ENCODE measurements at regions not wholly inside any gene's neighbourhood (a gene's known extent, or its start where the extent isn't known, plus 50 kb on each side); places are given as distances from the start of the nearest gene placed in this dataset.

DNA sequence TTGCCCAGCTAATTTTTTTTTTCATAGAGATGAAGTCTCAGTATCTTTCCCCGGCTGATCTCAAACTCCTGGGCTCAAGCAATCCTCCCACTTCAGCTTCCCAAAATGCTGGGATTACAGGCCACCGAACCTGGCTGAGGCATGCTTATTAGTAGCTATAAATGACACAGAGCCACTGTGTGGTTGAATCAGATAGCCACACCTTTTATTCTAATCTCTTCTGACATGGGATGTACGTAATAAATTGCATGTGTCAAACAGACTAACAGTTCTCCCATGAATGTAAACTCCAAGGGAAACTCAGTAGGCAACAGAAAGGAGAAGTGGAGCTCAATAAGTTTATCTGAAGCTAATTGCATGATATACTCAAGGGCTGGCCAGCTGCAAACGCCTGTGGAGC is 139.8 kb upstream of the VCX3A start:
- WGBS, 4 donors: 67 to 86% (median 77%) methylated on average over 4 of the region's 4 CpGs
- H3K36me3 ChIP-seq (replicated peaks in 1 of 2): no peaks in the 10 kb centered on the region
- H3K4me3 ChIP-seq: no peak overlapping the region
- intact Hi-C loops (cut with DNase I): no loop called here
- H3K9me3 ChIP-seq (replicated peaks in 1 of 3): no peaks in the 10 kb centered on the region
- no peak overlapping the region for H3K27ac ChIP-seq
- H3K27me3 ChIP-seq: no peaks in the 10 kb centered on the region
- TF ChIP-seq, protein P1, sequence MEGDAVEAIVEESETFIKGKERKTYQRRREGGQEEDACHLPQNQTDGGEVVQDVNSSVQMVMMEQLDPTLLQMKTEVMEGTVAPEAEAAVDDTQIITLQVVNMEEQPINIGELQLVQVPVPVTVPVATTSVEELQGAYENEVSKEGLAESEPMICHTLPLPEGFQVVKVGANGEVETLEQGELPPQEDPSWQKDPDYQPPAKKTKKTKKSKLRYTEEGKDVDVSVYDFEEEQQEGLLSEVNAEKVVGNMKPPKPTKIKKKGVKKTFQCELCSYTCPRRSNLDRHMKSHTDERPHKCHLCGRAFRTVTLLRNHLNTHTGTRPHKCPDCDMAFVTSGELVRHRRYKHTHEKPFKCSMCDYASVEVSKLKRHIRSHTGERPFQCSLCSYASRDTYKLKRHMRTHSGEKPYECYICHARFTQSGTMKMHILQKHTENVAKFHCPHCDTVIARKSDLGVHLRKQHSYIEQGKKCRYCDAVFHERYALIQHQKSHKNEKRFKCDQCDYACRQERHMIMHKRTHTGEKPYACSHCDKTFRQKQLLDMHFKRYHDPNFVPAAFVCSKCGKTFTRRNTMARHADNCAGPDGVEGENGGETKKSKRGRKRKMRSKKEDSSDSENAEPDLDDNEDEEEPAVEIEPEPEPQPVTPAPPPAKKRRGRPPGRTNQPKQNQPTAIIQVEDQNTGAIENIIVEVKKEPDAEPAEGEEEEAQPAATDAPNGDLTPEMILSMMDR (IDR thresholded peaks at IDR 0.05): no peak
- DNase-seq: no peak
- no peaks in the 10 kb centered on the region for H3K4me1 ChIP-seq (replicated peaks in 1 of 2)

DNA sequence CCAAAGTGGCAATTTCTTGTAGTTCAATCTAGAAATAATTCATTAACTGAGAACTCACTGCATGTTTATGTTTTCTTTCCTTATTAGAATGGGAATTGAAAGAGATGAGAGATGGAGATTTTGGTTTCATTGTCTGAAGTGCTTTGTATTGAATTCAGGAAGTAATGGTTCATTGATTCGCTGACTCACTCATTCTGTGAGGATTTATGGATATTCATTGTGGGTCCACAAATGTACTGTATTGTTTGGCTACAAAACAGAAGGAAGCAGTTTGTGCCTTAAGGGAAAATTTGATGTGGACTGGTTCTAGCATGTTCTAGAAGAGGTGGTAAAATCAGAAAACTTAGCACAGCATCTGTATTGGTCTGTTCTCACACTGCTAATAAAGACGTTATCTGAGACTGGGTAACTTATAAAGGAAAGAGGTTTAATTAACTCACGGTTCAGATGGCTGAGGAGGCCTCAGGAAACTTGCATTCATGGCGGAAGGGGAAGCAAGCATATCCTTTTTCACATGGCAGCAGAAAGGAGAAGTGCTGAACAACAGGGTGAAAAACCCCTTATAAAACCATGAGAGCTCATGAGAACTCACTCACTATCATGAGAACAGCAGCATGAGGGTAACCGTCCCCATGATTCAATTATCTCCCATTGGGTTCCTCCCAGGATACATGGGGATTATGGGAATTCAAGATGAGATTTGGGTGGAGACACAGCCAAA is 132.3 kb upstream of the VCX3A start:
- WGBS, 4 donors: 55 to 66% (median 64%) methylated on average over 5 of the region's 5 CpGs
- no peak overlapping the region for H3K4me3 ChIP-seq
- TF ChIP-seq POLR2A (IDR thresholded peaks at IDR 0.05): no peak
- TF ChIP-seq, protein P1 (IDR thresholded peaks at IDR 0.05): no peak
- no peaks in the 10 kb centered on the region for H3K4me1 ChIP-seq (replicated peaks in 1 of 2)
- no peaks in the 10 kb centered on the region for H3K36me3 ChIP-seq (replicated peaks in 1 of 2)
- no peaks in the 10 kb centered on the region for H3K9me3 ChIP-seq (replicated peaks in 1 of 3)
- H3K27me3 ChIP-seq: no peaks in the 10 kb centered on the region
- DNase-seq: no peak
- H3K27ac ChIP-seq: no peak overlapping the region
- intact Hi-C loops (cut with DNase I): no loop called here

DNA sequence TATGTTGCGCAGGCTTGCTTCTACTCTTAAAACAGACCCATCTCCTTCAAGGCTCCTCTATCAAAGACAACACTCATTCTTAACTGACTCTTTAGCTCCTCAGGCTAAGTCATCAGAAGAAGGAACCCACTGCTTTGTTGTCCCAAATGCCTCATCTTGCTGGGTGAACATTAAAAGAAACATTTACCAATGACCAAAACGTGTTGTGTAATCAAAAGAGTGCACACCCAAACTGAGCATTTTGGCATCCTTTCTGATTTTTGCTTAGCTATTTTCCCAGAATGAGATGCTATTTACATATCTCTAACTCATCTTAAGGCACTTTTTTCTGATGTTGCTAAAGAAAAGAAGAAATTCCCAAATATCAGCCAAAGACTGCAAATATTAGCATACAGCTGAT is 131.7 kb upstream of the VCX3A start:
- intact Hi-C loops (cut with DNase I): no loop called here

DNA sequence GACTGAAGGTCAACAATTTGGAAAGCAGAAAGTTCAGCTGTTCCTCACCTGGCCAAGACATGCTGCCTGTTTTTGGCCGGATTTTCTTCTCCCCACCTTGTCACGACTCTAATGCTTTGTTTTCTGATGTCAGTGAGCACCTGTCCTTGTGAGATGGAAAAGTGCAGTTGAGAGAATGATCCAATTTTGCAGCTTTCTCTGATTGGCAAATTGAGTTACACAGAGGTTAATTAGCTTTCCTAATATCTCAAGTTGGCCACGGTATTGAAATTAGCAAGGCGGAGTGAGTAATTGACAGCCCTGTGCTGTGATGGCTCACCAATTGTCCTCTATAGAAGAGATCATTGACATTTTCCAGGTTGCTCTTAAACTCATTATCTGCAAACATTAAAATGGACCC is 126.8 kb upstream of the VCX3A start:
- Histone ChIP-seq H3K4me1 (replicated peaks in 1 of 2) (no peaks in the 10 kb centered on the region), H3K9me3 (replicated peaks in 1 of 3) (no peaks in the 10 kb centered on the region), H3K36me3 (replicated peaks in 1 of 2) (no peaks in the 10 kb centered on the region), H3K4me3 (no peak overlapping the region), H3K27me3 (no peaks in the 10 kb centered on the region), H3K27ac (no peak overlapping the region)
- no peak for TF ChIP-seq POLR2A (IDR thresholded peaks at IDR 0.05)
- TF ChIP-seq, protein P1 (IDR thresholded peaks at IDR 0.05): no peak
- no peak for DNase-seq
- intact Hi-C loops (cut with DNase I): no loop called here
- WGBS, 4 donors: 72 to 78% (median 75%) methylated on average over 4 of the region's 4 CpGs

More for the DNA sequence above, 131.7 kb upstream of the VCX3A start:
- Histone ChIP-seq H3K9me3 (replicated peaks in 1 of 3) (no peaks in the 10 kb centered on the region), H3K27ac (no peak overlapping the region), H3K36me3 (replicated peaks in 1 of 2) (no peaks in the 10 kb centered on the region), H3K27me3 (no peaks in the 10 kb centered on the region), H3K4me1 (replicated peaks in 1 of 2) (no peaks in the 10 kb centered on the region), H3K4me3 (no peak overlapping the region)
- 73 to 84% (median 78%) methylated on average over 2 of the region's 2 CpGs for WGBS, 4 donors
- no peak for DNase-seq
- TF ChIP-seq, protein P1 (IDR thresholded peaks at IDR 0.05): no peak
- TF ChIP-seq POLR2A (IDR thresholded peaks at IDR 0.05): no peak

Data from adrenal gland (tissue), 9 donors.